ENCODE measurements at regions not wholly inside any gene's neighbourhood (a gene's known extent, or its start where the extent isn't known, plus 50 kb on each side); places are given as distances from the start of the nearest gene placed in this dataset.
"Not testable (repeated sequence)": the region's sequence is repeated elsewhere in the genome, so short reads cannot be mapped to it uniquely, and the experiment has no call there.

- DNase-seq; in situ Hi-C loops (cut with HindIII; ENCODE audit: low pct_ligation_motif_present, low pct_unique_long_range_greater_than_20kb, low sequenced_read_pairs): not testable (repeated sequence)
These were observed 176.5 kb downstream of the FOXD4L6 start for GRCh38 chr9:40951876-40952494.

GRCh38 chr9:40946228-40946627 lies 182.3 kb downstream of the FOXD4L6 start:
- in situ Hi-C loops (cut with HindIII; ENCODE audit: low pct_ligation_motif_present, low pct_unique_long_range_greater_than_20kb, low sequenced_read_pairs); DNase-seq: not testable (repeated sequence)

- DNase-seq; in situ Hi-C loops (cut with HindIII; ENCODE audit: low pct_ligation_motif_present, low pct_unique_long_range_greater_than_20kb, low sequenced_read_pairs): not testable (repeated sequence)
These were observed 185.8 kb downstream of the FOXD4L6 start for GRCh38 chr9:40942730-40943129.

GRCh38 chr9:40939888-40940209 lies 188.6 kb downstream of the FOXD4L6 start:
- DNase-seq; in situ Hi-C loops (cut with HindIII; ENCODE audit: low pct_ligation_motif_present, low pct_unique_long_range_greater_than_20kb, low sequenced_read_pairs): not testable (repeated sequence)

GRCh38 chr9:40939201-40939887 lies 189.1 kb downstream of the FOXD4L6 start:
- in situ Hi-C loops (cut with HindIII; ENCODE audit: low pct_ligation_motif_present, low pct_unique_long_range_greater_than_20kb, low sequenced_read_pairs); DNase-seq: not testable (repeated sequence)

- DNase-seq: no peak
- in situ Hi-C loops (cut with HindIII; ENCODE audit: low pct_ligation_motif_present, low pct_unique_long_range_greater_than_20kb, low sequenced_read_pairs): no loop called here
These were observed 193.1 kb downstream of the FOXD4L6 start for GRCh38 chr9:40935336-40935735.

- DNase-seq; in situ Hi-C loops (cut with HindIII; ENCODE audit: low pct_ligation_motif_present, low pct_unique_long_range_greater_than_20kb, low sequenced_read_pairs): not testable (repeated sequence)
These were observed 194.0 kb downstream of the FOXD4L6 start for GRCh38 chr9:40934480-40934879.

- in situ Hi-C loops (cut with HindIII; ENCODE audit: low pct_ligation_motif_present, low pct_unique_long_range_greater_than_20kb, low sequenced_read_pairs); DNase-seq: not testable (repeated sequence)
These were observed 198.1 kb downstream of the FOXD4L6 start for GRCh38 chr9:40930426-40930825.

GRCh38 chr9:40929488-40929845 lies 199.0 kb downstream of the FOXD4L6 start:
- in situ Hi-C loops (cut with HindIII; ENCODE audit: low pct_ligation_motif_present, low pct_unique_long_range_greater_than_20kb, low sequenced_read_pairs); DNase-seq: not testable (repeated sequence)

GRCh38 chr9:40928803-40929487 lies 199.5 kb downstream of the FOXD4L6 start:
- in situ Hi-C loops (cut with HindIII; ENCODE audit: low pct_ligation_motif_present, low pct_unique_long_range_greater_than_20kb, low sequenced_read_pairs): no loop called here
- no peak for DNase-seq

- in situ Hi-C loops (cut with HindIII; ENCODE audit: low pct_ligation_motif_present, low pct_unique_long_range_greater_than_20kb, low sequenced_read_pairs): no loop called here
- no peak for DNase-seq
These were observed 200.4 kb downstream of the FOXD4L6 start for GRCh38 chr9:40927851-40928802.

GRCh38 chr9:40927260-40927631 lies 201.2 kb downstream of the FOXD4L6 start:
- DNase-seq: no peak
- in situ Hi-C loops (cut with HindIII; ENCODE audit: low pct_ligation_motif_present, low pct_unique_long_range_greater_than_20kb, low sequenced_read_pairs): no loop called here

GRCh38 chr9:40926404-40927259 lies 201.8 kb downstream of the FOXD4L6 start:
- DNase-seq: no peak
- in situ Hi-C loops (cut with HindIII; ENCODE audit: low pct_ligation_motif_present, low pct_unique_long_range_greater_than_20kb, low sequenced_read_pairs): no loop called here

GRCh38 chr9:40925149-40925548 lies 203.3 kb downstream of the FOXD4L6 start:
- in situ Hi-C loops (cut with HindIII; ENCODE audit: low pct_ligation_motif_present, low pct_unique_long_range_greater_than_20kb, low sequenced_read_pairs): no loop called here
- DNase-seq: no peak

GRCh38 chr9:40916399-40916783 lies 212.1 kb downstream of the FOXD4L6 start:
- DNase-seq; in situ Hi-C loops (cut with HindIII; ENCODE audit: low pct_ligation_motif_present, low pct_unique_long_range_greater_than_20kb, low sequenced_read_pairs): not testable (repeated sequence)

GRCh38 chr9:40915660-40916398 lies 212.7 kb downstream of the FOXD4L6 start:
- in situ Hi-C loops (cut with HindIII; ENCODE audit: low pct_ligation_motif_present, low pct_unique_long_range_greater_than_20kb, low sequenced_read_pairs): not testable (repeated sequence)

More at GRCh38 chr9:40915660-40916398, 212.7 kb downstream of the FOXD4L6 start:
- not testable (repeated sequence) for DNase-seq
